GM23248 (cell line): ENCODE measurements at regions not wholly inside any gene's neighbourhood (a gene's known extent, or its start where the extent isn't known, plus 50 kb on each side); places are given as distances from the start of the nearest gene placed in this dataset.

Source experiments
- DNase-seq: peaks from one replicate; pipeline ENCODE4 v3.0.0-alpha.2; 2015
- H2AFZ ChIP-seq: fragments of 200-600 bp; sonication (generic); 2 replicates; pipeline ENCODE4 v1.6.1; 2016; ENCODE audit warnings: antibody characterized with exemption
- H3F3A ChIP-seq: fragments of 200-600 bp; sonication (generic); 2 replicates; pipeline ENCODE4 v1.6.1; 2016; ENCODE audit warnings: mild to moderate bottlenecking, antibody characterized with exemption, mixed run types; ENCODE audit not compliant: insufficient read depth
- H3K27ac ChIP-seq: fragments of 200-600 bp; sonication (generic); 2 replicates; pipeline ENCODE4 v1.5.1; 2016; ENCODE audit warnings: mild to moderate bottlenecking
- H3K27me3 ChIP-seq: fragments of 200-600 bp; sonication (generic); replicated peaks from 2 replicates; pipeline ENCODE4 v1.6.1; 2016; ENCODE audit warnings: mild to moderate bottlenecking; ENCODE audit not compliant: insufficient read depth
- H3K36me3 ChIP-seq: fragments of 200-600 bp; sonication (generic); 2 replicates; pipeline ENCODE4 v1.6.1; 2016; ENCODE audit warnings: low read depth, mild to moderate bottlenecking
- H3K4me1 ChIP-seq: fragments of 200-600 bp; sonication (generic); 2 replicates; pipeline ENCODE4 v1.6.1; 2016; ENCODE audit warnings: mild to moderate bottlenecking; ENCODE audit not compliant: insufficient read depth
- H3K4me2 ChIP-seq: fragments of 200-600 bp; sonication (generic); one replicate; pipeline ENCODE4 v1.6.1; 2016; ENCODE audit warnings: mild to moderate bottlenecking; ENCODE audit not compliant: unreplicated experiment
- H3K4me3 ChIP-seq: fragments of 200-600 bp; sonication (generic); 2 replicates; pipeline ENCODE4 v1.5.1; 2016; ENCODE audit warnings: mild to moderate bottlenecking
- H3K79me2 ChIP-seq: fragments of 200-600 bp; sonication (generic); 2 replicates; pipeline ENCODE4 v1.6.1; 2016; ENCODE audit warnings: mild to moderate bottlenecking; ENCODE audit not compliant: insufficient read depth
- H3K9ac ChIP-seq: fragments of 200-600 bp; sonication (generic); 2 replicates; pipeline ENCODE4 v1.6.1; 2016; ENCODE audit warnings: mild to moderate bottlenecking
- H3K9me2 ChIP-seq: fragments of 200-600 bp; sonication (generic); 2 replicates; pipeline ENCODE4 v1.6.1; 2016; ENCODE audit warnings: mixed run types, mild to moderate bottlenecking, moderate library complexity; ENCODE audit not compliant: insufficient read depth
- H3K9me3 ChIP-seq: fragments of 200-600 bp; sonication (generic); one replicate; pipeline ENCODE4 v1.6.1; 2017; ENCODE audit warnings: low read depth
- H4K20me1 ChIP-seq: fragments of 200-600 bp; sonication (generic); 2 replicates; pipeline ENCODE4 v1.6.0; 2016; ENCODE audit not compliant: insufficient read depth
- EZH2 ChIP-seq: fragments of 200-600 bp; sonication (generic); IDR thresholded peaks from 2 replicates; pipeline ENCODE4 v1.6.1; 2018; ENCODE audit warnings: antibody characterized with exemption, mild to moderate bottlenecking; ENCODE audit not compliant: insufficient read depth, poor library complexity, severe bottlenecking
- EZH2phosphoT487 ChIP-seq: fragments of 200-600 bp; sonication (generic); IDR thresholded peaks from 2 replicates; pipeline ENCODE4 v1.6.1; 2018; ENCODE audit warnings: antibody characterized with exemption, moderate library complexity, mild to moderate bottlenecking, low read depth; ENCODE audit not compliant: insufficient read depth
- WGBS, 2 experiments: methylation state at CpG; one replicate each; pipeline ENCODE4 v1.1.6; 2015 to 2017; ENCODE audit warnings: low lambda C conversion rate in 2 of 2, low coverage in 1 of 2; ENCODE audit errors: missing lambda C conversion rate in 2 of 2; 5-methylcytosine and 5-hydroxymethylcytosine counted together
- in situ Hi-C: fragments of 300-500 bp; cut with MboI; formaldehyde crosslinking; loops from 2 replicates; pipeline ENCODE4 v1.15.0; 2020

- peaks cover 11% of the 10 kb centered on the region; the same call in 1 of the 2 replicates for H3K4me1 ChIP-seq
- H4K20me1 ChIP-seq, result no peaks in the 10 kb centered on the region
- H3K27ac ChIP-seq, result peak overlapping the region; percentile 39
- H3K36me3 ChIP-seq, result no peaks in the 10 kb centered on the region
- 16 to 20% methylated on average over 5 of the region's 5 CpGs for WGBS, 2 experiments
- no peaks in the 10 kb centered on the region for H3K9me3 ChIP-seq
- in situ Hi-C loops, result no loop called here
- no peaks in the 10 kb centered on the region for H3K27me3 ChIP-seq
- H2AFZ ChIP-seq, result peak overlapping the region; percentile 86
- peak overlapping the region; percentile 25 for H3K9ac ChIP-seq
- no peaks in the 10 kb centered on the region for H3K9me2 ChIP-seq
- peak; percentile 66 for DNase-seq
- peaks cover 22% of the 10 kb centered on the region; the same call in 1 of the 2 replicates for H3F3A ChIP-seq
- H3K4me2 ChIP-seq, result peak overlapping the region; percentile 78
- no peaks in the 10 kb centered on the region for H3K79me2 ChIP-seq
- peak overlapping the region; percentile 32 for H3K4me3 ChIP-seq
- no peak for TF ChIP-seq EZH2phosphoT487
- TF ChIP-seq EZH2, result no peak
These were observed 367.1 kb downstream of the ZEB2 start for GRCh38 chr2:144152817-144153271.

GRCh38 chr2:144151851-144152250 lies 368.1 kb downstream of the ZEB2 start:
- H3K4me2 ChIP-seq, result no peak overlapping the region
- no peak overlapping the region for H3K4me3 ChIP-seq
- no peaks in the 10 kb centered on the region for H3K36me3 ChIP-seq
- no peaks in the 10 kb centered on the region for H4K20me1 ChIP-seq
- H3K4me1 ChIP-seq, result peaks cover 11% of the 10 kb centered on the region; the same call in 1 of the 2 replicates
- no peak overlapping the region for H3K27ac ChIP-seq
- H3K9me3 ChIP-seq, result no peaks in the 10 kb centered on the region
- H3K9me2 ChIP-seq, result no peaks in the 10 kb centered on the region
- no peaks in the 10 kb centered on the region for H3K79me2 ChIP-seq
- H2AFZ ChIP-seq, result peak overlapping the region; percentile 86; the same call in 1 of the 2 replicates
- H3K9ac ChIP-seq, result no peak overlapping the region
- no peak for DNase-seq
- H3K27me3 ChIP-seq, result no peaks in the 10 kb centered on the region
- peaks cover 22% of the 10 kb centered on the region; the same call in 1 of the 2 replicates for H3F3A ChIP-seq
- WGBS, 2 experiments, result 63 to 76% methylated on average over 2 of the region's 2 CpGs
- TF ChIP-seq EZH2phosphoT487 (no peak), EZH2 (no peak)
- in situ Hi-C loops, result no loop called here

- Histone ChIP-seq H3F3A (peaks cover 22% of the 10 kb centered on the region; the same call in 1 of the 2 replicates), H2AFZ (no peak overlapping the region), H3K9me3 (no peaks in the 10 kb centered on the region), H3K79me2 (no peaks in the 10 kb centered on the region), H3K4me2 (no peak overlapping the region), H4K20me1 (no peaks in the 10 kb centered on the region), H3K27me3 (no peaks in the 10 kb centered on the region), H3K9ac (no peak overlapping the region), H3K4me3 (no peak overlapping the region), H3K27ac (no peak overlapping the region), H3K9me2 (no peaks in the 10 kb centered on the region), H3K36me3 (no peaks in the 10 kb centered on the region), H3K4me1 (peaks cover 11% of the 10 kb centered on the region; the same call in 1 of the 2 replicates)
- in situ Hi-C loops, result no loop called here
- no peak for TF ChIP-seq EZH2phosphoT487
- TF ChIP-seq EZH2, result no peak
- 92 to 100% methylated on average over 1 of the region's 1 CpG for WGBS, 2 experiments
- no peak for DNase-seq
These were observed 368.5 kb downstream of the ZEB2 start for GRCh38 chr2:144151405-144151804.

GRCh38 chr2:144147356-144147755 lies 372.6 kb downstream of the ZEB2 start:
- DNase-seq, result no peak

More at GRCh38 chr2:144147356-144147755, 372.6 kb downstream of the ZEB2 start:
- Histone ChIP-seq H3K27ac (no peak overlapping the region), H3K9ac (no peak overlapping the region), H4K20me1 (no peaks in the 10 kb centered on the region), H3K4me1 (peaks cover 4% of the 10 kb centered on the region; the same call in 1 of the 2 replicates), H2AFZ (no peak overlapping the region), H3K9me3 (no peaks in the 10 kb centered on the region), H3K4me3 (no peak overlapping the region), H3F3A (peaks cover 4% of the 10 kb centered on the region; the same call in 1 of the 2 replicates), H3K9me2 (no peaks in the 10 kb centered on the region), H3K36me3 (no peaks in the 10 kb centered on the region), H3K79me2 (no peaks in the 10 kb centered on the region), H3K27me3 (no peaks in the 10 kb centered on the region), H3K4me2 (no peak overlapping the region)
- in situ Hi-C loops, result no loop called here
- 74 to 82% methylated on average over 2 of the region's 2 CpGs for WGBS, 2 experiments
- TF ChIP-seq EZH2 (no peak), EZH2phosphoT487 (no peak)
